Lung (tissue), 11 donors: ENCODE measurements at regions not wholly inside any gene's neighbourhood (a gene's known extent, or its start where the extent isn't known, plus 50 kb on each side); places are given as distances from the start of the nearest gene placed in this dataset.

ENCODE experiments used
- ATAC-seq: fragments of 200-7000 bp; cut with Tn5 transposase; one replicate; pipeline ENCODE4 v1.9.1; 2020; ENCODE audit warnings: moderate number of reproducible peaks; ENCODE audit not compliant: insufficient read depth, low FRiP score
- DNase-seq, 3 donors: peaks; one replicate each; pipeline ENCODE4 v3.0.0-alpha.2; 2013 to 2017
- H3K27ac ChIP-seq, 2 donors: one replicate each; pipeline ENCODE4 v1.5.1; 2013; ENCODE audit warnings: mild to moderate bottlenecking in 2 of 2, moderate library complexity in 2 of 2, control low read depth in 1 of 2, inconsistent platforms in 1 of 2, low read depth in 1 of 2, low read length in 1 of 2
- H3K27me3 ChIP-seq, 3 donors: one replicate each; pipeline ENCODE4 v1.5.1; 2013; ENCODE audit warnings: low read length in 2 of 3; ENCODE audit not compliant: control insufficient read depth in 3 of 3, insufficient read depth in 3 of 3
- H3K36me3 ChIP-seq, 4 donors: one replicate each; pipeline ENCODE4 v1.5.1; 2013; ENCODE audit warnings: low read length in 4 of 4, mild to moderate bottlenecking in 1 of 4, moderate library complexity in 1 of 4; ENCODE audit not compliant: control insufficient read depth in 4 of 4, insufficient read depth in 4 of 4
- H3K4me1 ChIP-seq, 5 donors: one replicate each; pipeline ENCODE4 v1.5.1; 2013; ENCODE audit warnings: low read length in 5 of 5, mild to moderate bottlenecking in 2 of 5, moderate library complexity in 1 of 5; ENCODE audit not compliant: control insufficient read depth in 5 of 5, insufficient read depth in 5 of 5
- H3K4me3 ChIP-seq: one replicate; pipeline ENCODE4 v1.5.1; 2013; ENCODE audit warnings: mild to moderate bottlenecking, control low read depth, moderate library complexity
- H3K9ac ChIP-seq, 2 donors: one replicate each; pipeline ENCODE4 v1.5.1; 2013; ENCODE audit warnings: low read length in 2 of 2, control low read depth in 1 of 2; ENCODE audit not compliant: insufficient read depth in 1 of 2
- H3K9me3 ChIP-seq, 4 donors: one replicate each; pipeline ENCODE4 v1.5.1; 2013; ENCODE audit warnings: low read length in 3 of 4, mild to moderate bottlenecking in 1 of 4, moderate library complexity in 1 of 4; ENCODE audit not compliant: control insufficient read depth in 4 of 4, insufficient read depth in 3 of 4
- CTCF ChIP-seq: IDR thresholded peaks from 2 replicates; pipeline ENCODE4 v1.5.1; 2012; ENCODE audit warnings: mild to moderate bottlenecking; ENCODE audit errors: control extremely low read depth, extremely low read depth
- WGBS, 2 donors: extraction: QIAGEN DNeasy Blood & Tissue Kit; methylation state at CpG; one replicate each; pipeline ENCODE4 v1.1.7; 2013; 5-methylcytosine and 5-hydroxymethylcytosine counted together
- donor health status: control.
- donor health status: control.
- donor health status: Bipolar disorder and iron deficiency.
- donor health status: healthy.
- donor health status: DM: yes; HTN: yes; CAD: no.

- TF ChIP-seq CTCF, result no peak
- DNase-seq (no peak), ATAC-seq (no peak)
- WGBS, 2 donors, result 91 to 92% methylated on average over 4 of the region's 4 CpGs
- H3K9me3 ChIP-seq, result peaks cover 0 to 2% (median 0%) of the 10 kb centered on the region in 4 donors
- H3K36me3 ChIP-seq, result no peaks in the 10 kb centered on the region
- H3K9ac ChIP-seq, result no peak overlapping the region
- peaks cover 0 to 18% (median 0%) of the 10 kb centered on the region in 3 donors for H3K27me3 ChIP-seq
- H3K4me3 ChIP-seq, result no peak overlapping the region
- peaks cover 0 to 6% (median 0%) of the 10 kb centered on the region in 5 donors for H3K4me1 ChIP-seq
- no peak overlapping the region for H3K27ac ChIP-seq
These were observed 133.1 kb upstream of the UBE2E1 start for GRCh38 chr3:23672628-23673027.

- no peaks in the 10 kb centered on the region for H3K36me3 ChIP-seq
- WGBS, 2 donors, result 89 to 94% methylated on average over 3 of the region's 3 CpGs
These were observed 130.7 kb upstream of the UBE2E1 start for GRCh38 chr3:23675010-23675409.

GRCh38 chr3:23676093-23676492, 129.7 kb upstream of the UBE2E1 start:
- WGBS, 2 donors, result 100% methylated on average over 1 of the region's 1 CpG
- ATAC-seq (no peak), DNase-seq (no peak)
- Histone ChIP-seq H3K9ac (no peak overlapping the region), H3K27me3 (peaks cover 0 to 17% (median 0%) of the 10 kb centered on the region in 3 donors), H3K9me3 (peaks cover 0 to 5% (median 0%) of the 10 kb centered on the region in 4 donors), H3K4me1 (peaks cover 0 to 6% (median 0%) of the 10 kb centered on the region in 5 donors), H3K36me3 (no peaks in the 10 kb centered on the region), H3K27ac (no peak overlapping the region), H3K4me3 (no peak overlapping the region)
- TF ChIP-seq CTCF, result no peak

More at GRCh38 chr3:23675010-23675409, 130.7 kb upstream of the UBE2E1 start:
- Histone ChIP-seq H3K9ac (no peak overlapping the region), H3K9me3 (peaks cover 0 to 5% (median 0%) of the 10 kb centered on the region in 4 donors), H3K4me1 (peaks cover 0 to 6% (median 0%) of the 10 kb centered on the region in 5 donors), H3K27ac (no peak overlapping the region), H3K4me3 (no peak overlapping the region), H3K27me3 (peaks cover 0 to 18% (median 0%) of the 10 kb centered on the region in 3 donors)
- TF ChIP-seq CTCF, result no peak
- ATAC-seq, result no peak
- DNase-seq, result no peak

GRCh38 chr3:23682646-23683045, 123.1 kb upstream of the UBE2E1 start:
- Histone ChIP-seq H3K36me3 (no peaks in the 10 kb centered on the region), H3K9me3 (peaks cover 0 to 3% (median 0%) of the 10 kb centered on the region in 4 donors), H3K4me1 (peaks cover 0 to 14% (median 0%) of the 10 kb centered on the region in 5 donors), H3K4me3 (no peak overlapping the region), H3K27ac (no peak overlapping the region), H3K27me3 (no peaks in the 10 kb centered on the region), H3K9ac (no peak overlapping the region)
- no peak for DNase-seq
- no peak for TF ChIP-seq CTCF
- ATAC-seq, result no peak
- WGBS, 2 donors, result 80 to 92% methylated on average over 1 of the region's 1 CpG
